Panc1 (cell line): ENCODE measurements at regions not wholly inside any gene's neighbourhood (a gene's known extent, or its start where the extent isn't known, plus 50 kb on each side); places are given as distances from the start of the nearest gene placed in this dataset.

Source experiments
- ATAC-seq: fragments of 200-7000 bp; cut with Tn5 transposase; 2 replicates; pipeline ENCODE4 v1.9.1; 2020; ENCODE audit warnings: mild to moderate bottlenecking, moderate library complexity
- BruUV-seq: library from RNA; stranded (reverse); fragments of 400-500 nt; replicated peaks from 2 replicates; lab custom pipeline; 2021; lab: Mats Ljungman, UMichigan
- CTCF ChIA-PET: fragments of 300-600 bp; sonication (Branson Sonifier 250); formaldehyde crosslinking; loops from one replicate; lab custom pipeline; 2022; ENCODE audit warnings: antibody characterized with exemption; lab: Charles Lee
- POLR2A ChIA-PET: fragments of 300-600 bp; sonication (Branson Sonifier 250); formaldehyde crosslinking; loops from one replicate; lab custom pipeline; 2022; ENCODE audit warnings: antibody characterized with exemption; lab: Charles Lee
- DNase-seq: peaks from one replicate; pipeline ENCODE4 v3.0.0-alpha.2; 2010; ENCODE audit warnings: low read depth, low spot score
- H3K27ac ChIP-seq: 2 replicates; pipeline ENCODE4 v1.5.1; 2011; ENCODE audit warnings: mild to moderate bottlenecking, low read length, inconsistent platforms
- H3K27me3 ChIP-seq: fragments of 200-500 bp; sonication (Bioruptor generic); 2 replicates; pipeline ENCODE4 v1.6.0; 2014; ENCODE audit warnings: low read length, inconsistent platforms; ENCODE audit not compliant: control insufficient read depth, insufficient read depth
- H3K36me3 ChIP-seq: fragments of 200-500 bp; sonication (Bioruptor generic); 2 replicates; pipeline ENCODE4 v1.5.1; 2014; ENCODE audit warnings: inconsistent platforms, mild to moderate bottlenecking, low read length, moderate library complexity; ENCODE audit not compliant: control insufficient read depth, insufficient read depth
- H3K4me1 ChIP-seq: 2 replicates; pipeline ENCODE4 v1.5.1; 2011; ENCODE audit warnings: inconsistent platforms, mild to moderate bottlenecking, low read length, moderate library complexity; ENCODE audit not compliant: control insufficient read depth, insufficient read depth
- H3K4me3 ChIP-seq, 2 experiments: 2 replicates each; pipeline ENCODE4 v1.5.1; 2011 to 2012; ENCODE audit warnings: low read depth in 2 of 2, low read length in 2 of 2, mild to moderate bottlenecking in 2 of 2, inconsistent platforms in 1 of 2, moderate library complexity in 1 of 2
- H3K9me3 ChIP-seq: fragments of 200-500 bp; sonication (Bioruptor generic); 2 replicates; pipeline ENCODE4 v1.5.1; 2014; ENCODE audit warnings: low read depth, mild to moderate bottlenecking, inconsistent platforms, low read length, moderate library complexity; ENCODE audit not compliant: control insufficient read depth, insufficient read depth
- CTCF ChIP-seq: fragments of 450-650 bp; IDR thresholded peaks from 2 replicates; pipeline ENCODE4 v1.5.1; 2017; ENCODE audit warnings: mild to moderate bottlenecking
- POLR2AphosphoS5 ChIP-seq: IDR thresholded peaks from 2 replicates; pipeline ENCODE4 v1.6.1; 2012; ENCODE audit warnings: mild to moderate bottlenecking, low read depth, low read length, moderate library complexity
- REST ChIP-seq, 2 experiments: IDR thresholded peaks; 2 replicates each; pipeline ENCODE4 v1.6.1; 2011 to 2012; ENCODE audit warnings: low read depth in 2 of 2, control low read depth in 1 of 2, low read length in 1 of 2, mild to moderate bottlenecking in 1 of 2, moderate library complexity in 1 of 2; ENCODE audit not compliant: insufficient read depth in 1 of 2
- SIN3A ChIP-seq: IDR thresholded peaks from 2 replicates; pipeline ENCODE4 v1.6.1; 2012; ENCODE audit warnings: low read depth, mild to moderate bottlenecking, low read length, moderate library complexity, borderline replicate concordance; ENCODE audit not compliant: insufficient read depth
- TCF7L2 ChIP-seq: IDR thresholded peaks from 2 replicates; pipeline ENCODE4 v1.6.1; 2011; ENCODE audit warnings: mild to moderate bottlenecking, low read depth, low read length, inconsistent platforms
- in situ Hi-C: cut with HindIII; loops from 2 replicates; pipeline ENCODE4 v1.10.0; 2016; ENCODE audit warnings: low sequenced_read_pairs, low pct_unique_long_range_greater_than_20kb
- intact Hi-C: fragments of 100-400 bp; cut with micrococcal nuclease; formaldehyde crosslinking; loops from one replicate; pipeline ENCODE4 v1.10.0; 2022; ENCODE audit not compliant: unreplicated experiment

- Histone ChIP-seq H3K27me3 (no peaks in the 10 kb centered on the region), H3K9me3 (no peaks in the 10 kb centered on the region), H3K4me1 (no peaks in the 10 kb centered on the region), H3K27ac (no peak overlapping the region), H3K4me3 (no peak overlapping the region), H3K36me3 (no peaks in the 10 kb centered on the region)
- ChIA-PET CTCF (no interaction called here), POLR2A (no interaction called here)
- no peak for TF ChIP-seq CTCF
- TF ChIP-seq SIN3A = no peak
- no peak for TF ChIP-seq TCF7L2
- TF ChIP-seq POLR2AphosphoS5 = no peak
- TF ChIP-seq REST (IDR thresholded peaks at IDR 0.05; ENCODE audit: insufficient read depth in 1 of 2, low read depth in 2 of 2, low read length in 1 of 2) = no peak
- BruUV-seq = no TSS peak
- ATAC-seq (no peak), DNase-seq (no peak)
- in situ Hi-C loops = no loop called here
- intact Hi-C loops = no loop called here
Measured at GRCh38 chr6:169160091-169160854, 93.4 kb downstream of the THBS2 start.

- Histone ChIP-seq H3K27ac (no peak overlapping the region), H3K27me3 (no peaks in the 10 kb centered on the region), H3K4me3 (no peak overlapping the region), H3K36me3 (no peaks in the 10 kb centered on the region), H3K9me3 (no peaks in the 10 kb centered on the region), H3K4me1 (no peaks in the 10 kb centered on the region)
- BruUV-seq = no TSS peak
- in situ Hi-C loops = no loop called here
- DNase-seq = no peak
- intact Hi-C loops = no loop called here
- ChIA-PET CTCF (no interaction called here), POLR2A (no interaction called here)
- no peak for ATAC-seq
- TF ChIP-seq TCF7L2 (no peak), SIN3A (no peak), POLR2AphosphoS5 (no peak), CTCF (no peak), REST (IDR thresholded peaks at IDR 0.05; ENCODE audit: insufficient read depth in 1 of 2, low read depth in 2 of 2, low read length in 1 of 2) (no peak)
Measured at GRCh38 chr6:169159331-169159730, 94.3 kb downstream of the THBS2 start.
